HEK293T (cell line): ENCODE measurements at regions not wholly inside any gene's neighbourhood (a gene's known extent, or its start where the extent isn't known, plus 50 kb on each side); places are given as distances from the start of the nearest gene placed in this dataset.

Source experiments
- ARNT ChIP-seq: fragments of 450-650 bp; IDR thresholded peaks from 2 replicates; pipeline ENCODE4 v1.6.1; 2017; ENCODE audit warnings: mild to moderate bottlenecking
- BHLHE40 ChIP-seq: fragments of 450-650 bp; IDR thresholded peaks from 2 replicates; pipeline ENCODE4 v1.6.1; 2016; ENCODE audit warnings: mild to moderate bottlenecking, moderate library complexity, borderline replicate concordance
- CTBP1 ChIP-seq: fragments of 450-650 bp; IDR thresholded peaks from 2 replicates; pipeline ENCODE4 v1.6.1; 2016; ENCODE audit warnings: borderline replicate concordance
- FOXA1 ChIP-seq: fragments of 450-650 bp; IDR thresholded peaks from 2 replicates; pipeline ENCODE4 v1.6.1; 2016; ENCODE audit warnings: mild to moderate bottlenecking
- FOXK2 ChIP-seq: fragments of 450-650 bp; IDR thresholded peaks from 2 replicates; pipeline ENCODE4 v1.6.1; 2016; ENCODE audit warnings: mild to moderate bottlenecking
- FOXM1 ChIP-seq: fragments of 450-650 bp; IDR thresholded peaks from 2 replicates; pipeline ENCODE4 v1.6.1; 2017; ENCODE audit warnings: mild to moderate bottlenecking, borderline replicate concordance
- HDGF ChIP-seq: fragments of 450-650 bp; IDR thresholded peaks from 2 replicates; pipeline ENCODE4 v1.6.1; 2017; ENCODE audit warnings: antibody characterized with exemption, borderline replicate concordance
- L3MBTL2 ChIP-seq: fragments of 450-650 bp; conservative IDR thresholded peaks from 2 replicates; pipeline ENCODE4 v1.6.1; 2016; ENCODE audit warnings: mild to moderate bottlenecking
- LEF1 ChIP-seq: fragments of 450-650 bp; IDR thresholded peaks from 2 replicates; pipeline ENCODE4 v1.6.1; 2017; ENCODE audit warnings: mild to moderate bottlenecking, borderline replicate concordance
- PKNOX1 ChIP-seq: fragments of 450-650 bp; IDR thresholded peaks from 2 replicates; pipeline ENCODE4 v1.6.1; 2016
- SP1 ChIP-seq: fragments of 450-650 bp; IDR thresholded peaks from 2 replicates; pipeline ENCODE4 v1.6.1; 2017
- SUZ12 ChIP-seq: fragments of 450-650 bp; IDR thresholded peaks from 2 replicates; pipeline ENCODE4 v1.6.1; 2016; ENCODE audit warnings: mild to moderate bottlenecking
- TARDBP ChIP-seq: fragments of 450-650 bp; IDR thresholded peaks from 2 replicates; pipeline ENCODE4 v1.6.1; 2016
- ZNF384 ChIP-seq: fragments of 450-650 bp; IDR thresholded peaks from 2 replicates; pipeline ENCODE4 v1.6.1; 2016

GRCh38 chr13:93003531-93003930, 223.1 kb upstream of the GPC6 start:
- TF ChIP-seq HDGF (no peak), CTBP1 (no peak), ZNF384 (no peak), SUZ12 (no peak), PKNOX1 (no peak), FOXA1 (no peak), TARDBP (no peak), SP1 (no peak), BHLHE40 (no peak), FOXK2 (no peak), ARNT (no peak), FOXM1 (no peak), L3MBTL2 (no peak), LEF1 (no peak)
